ENCODE measurements at regions not wholly inside any gene's neighbourhood (a gene's known extent, or its start where the extent isn't known, plus 50 kb on each side); places are given as distances from the start of the nearest gene placed in this dataset.
A peak's percentile ranks its signal among the peaks of the same experiment; 100 is the strongest.

DNA sequence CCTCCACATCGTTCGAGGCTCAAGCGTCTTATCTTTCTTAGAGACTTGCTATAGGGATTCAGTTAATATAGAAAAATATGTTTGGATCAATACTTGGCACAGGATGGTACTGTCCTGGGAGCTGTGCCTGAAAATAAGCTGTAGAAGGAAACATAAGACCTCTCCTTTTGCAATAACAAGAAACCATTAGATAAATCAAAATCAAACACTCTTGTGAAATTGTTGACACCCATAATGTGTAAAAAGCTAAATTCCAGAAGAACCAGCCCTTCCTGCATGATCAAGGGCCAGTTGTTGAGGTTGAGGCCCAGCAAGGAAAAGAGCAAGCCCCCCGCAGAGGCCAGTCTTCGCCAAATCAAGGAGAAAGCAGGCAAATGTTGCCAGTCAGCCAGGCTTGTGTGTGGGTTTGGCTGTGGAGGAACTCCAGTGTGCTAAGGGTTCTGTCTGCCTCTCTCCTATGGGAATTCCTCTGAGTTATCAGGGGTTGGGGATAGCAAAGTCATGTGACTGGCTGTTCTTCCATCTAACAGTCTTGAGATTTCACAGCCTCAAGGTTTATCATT is 185.7 kb downstream of the ACKR3 start:
- Histone ChIP-seq H3K36me3 (ENCODE audit: low read depth) (no peaks in the 10 kb centered on the region), H3K9me3 (ENCODE audit: insufficient read depth, low read depth) (no peaks in the 10 kb centered on the region), H3K4me3 (no peak overlapping the region), H3K27me3 (ENCODE audit: insufficient read depth, low read depth) (no peaks in the 10 kb centered on the region), H3K9me2 (ENCODE audit: insufficient read depth) (no peaks in the 10 kb centered on the region), H3K4me1 (replicated peaks; ENCODE audit: insufficient read depth) (peaks cover 61% of the 10 kb centered on the region), H3K4me2 (peak overlapping the region; percentile 20; the same call in 1 of the 2 replicates), H3K27ac (no peak overlapping the region), H3K79me2 (ENCODE audit: low read depth) (no peaks in the 10 kb centered on the region), H4K20me1 (ENCODE audit: insufficient read depth) (no peaks in the 10 kb centered on the region), H2AFZ (no peak overlapping the region), H3F3A (ENCODE audit: insufficient read depth, low read depth) (peaks cover 16% of the 10 kb centered on the region; the same call in 1 of the 2 replicates)
- CTCF ChIA-PET, result interaction anchor here (0.7 kb wide), 1 partner anchor 18 kb away, joined by 3 read pairs; no protein-coding TSS in a partner anchor
- intact Hi-C loops (cut with micrococcal nuclease; ENCODE audit: unreplicated experiment), result no loop called here
- POLR2A ChIA-PET (ENCODE audit: unreplicated experiment), result no interaction called here
- no peak for TF ChIP-seq CTCF (conservative IDR thresholded peaks at IDR 0.05)
- no peak for TF ChIP-seq EZH2 (IDR thresholded peaks at IDR 0.05; ENCODE audit: low read depth)
- DNase-seq, result peak in 1 of 2 experiments; percentile 65
- no TSS peak for BruUV-seq (replicated peaks)

GRCh38 chr2:236758406-236758805 is 188.8 kb downstream of the ACKR3 start:
- Histone ChIP-seq H3F3A (ENCODE audit: insufficient read depth, low read depth) (peaks cover 15% of the 10 kb centered on the region; the same call in 1 of the 2 replicates), H4K20me1 (ENCODE audit: insufficient read depth) (no peaks in the 10 kb centered on the region), H3K4me3 (no peak overlapping the region), H3K9me3 (ENCODE audit: insufficient read depth, low read depth) (no peaks in the 10 kb centered on the region), H3K9me2 (ENCODE audit: insufficient read depth) (no peaks in the 10 kb centered on the region), H3K27me3 (ENCODE audit: insufficient read depth, low read depth) (no peaks in the 10 kb centered on the region), H3K79me2 (ENCODE audit: low read depth) (no peaks in the 10 kb centered on the region), H3K4me1 (replicated peaks; ENCODE audit: insufficient read depth) (peaks cover 32% of the 10 kb centered on the region), H3K36me3 (ENCODE audit: low read depth) (no peaks in the 10 kb centered on the region), H3K4me2 (no peak overlapping the region), H2AFZ (no peak overlapping the region), H3K27ac (no peak overlapping the region)
- ChIA-PET CTCF (no interaction called here), POLR2A (ENCODE audit: unreplicated experiment) (interaction anchor here (0.6 kb wide), 1 partner anchor 259 kb away, joined by 4 read pairs; no protein-coding TSS in a partner anchor)
- DNase-seq, result no peak
- TF ChIP-seq CTCF (conservative IDR thresholded peaks at IDR 0.05) (no peak), EZH2 (IDR thresholded peaks at IDR 0.05; ENCODE audit: low read depth) (no peak)
- BruUV-seq (replicated peaks), result no TSS peak
- intact Hi-C loops (cut with micrococcal nuclease; ENCODE audit: unreplicated experiment), result no loop called here

- BruUV-seq (replicated peaks), result no TSS peak
- Histone ChIP-seq H3K4me1 (replicated peaks; ENCODE audit: insufficient read depth) (peaks cover 14% of the 10 kb centered on the region), H3K27ac (no peak overlapping the region), H3K27me3 (ENCODE audit: insufficient read depth, low read depth) (no peaks in the 10 kb centered on the region), H3K9me2 (ENCODE audit: insufficient read depth) (no peaks in the 10 kb centered on the region), H3K9me3 (ENCODE audit: insufficient read depth, low read depth) (no peaks in the 10 kb centered on the region), H2AFZ (no peak overlapping the region), H3K4me3 (no peak overlapping the region), H3K4me2 (no peak overlapping the region), H3K36me3 (ENCODE audit: low read depth) (no peaks in the 10 kb centered on the region), H3F3A (ENCODE audit: insufficient read depth, low read depth) (0 out of 2 replicates have a peak, but pooled peaks cover 6% of the 10 kb centered on the region), H4K20me1 (ENCODE audit: insufficient read depth) (no peaks in the 10 kb centered on the region), H3K79me2 (ENCODE audit: low read depth) (no peaks in the 10 kb centered on the region)
- TF ChIP-seq CTCF (conservative IDR thresholded peaks at IDR 0.05) (no peak), EZH2 (IDR thresholded peaks at IDR 0.05; ENCODE audit: low read depth) (no peak)
- no peak for DNase-seq
- CTCF ChIA-PET, result no interaction called here
- intact Hi-C loops (cut with micrococcal nuclease; ENCODE audit: unreplicated experiment), result no loop called here
- POLR2A ChIA-PET (ENCODE audit: unreplicated experiment), result no interaction called here
These were observed 190.6 kb downstream of the ACKR3 start for GRCh38 chr2:236760246-236760645.
